Kidney epithelial cell (primary cell): ENCODE measurements at regions not wholly inside any gene's neighbourhood (a gene's known extent, or its start where the extent isn't known, plus 50 kb on each side); places are given as distances from the start of the nearest gene placed in this dataset.

Experiments
- DNase-seq: peaks from one replicate; pipeline ENCODE4 v3.0.0-alpha.2; 2010; ENCODE audit warnings: low read depth
- H3K27me3 ChIP-seq: 2 replicates; pipeline ENCODE4 v1.6.0; 2011; ENCODE audit warnings: low read length; ENCODE audit not compliant: control insufficient read depth, insufficient read depth
- H3K36me3 ChIP-seq: 2 replicates; pipeline ENCODE4 v1.5.1; 2011; ENCODE audit warnings: low read length; ENCODE audit not compliant: control insufficient read depth, insufficient read depth
- H3K4me3 ChIP-seq: 2 replicates; pipeline ENCODE4 v1.5.1; 2011; ENCODE audit warnings: low read depth, mild to moderate bottlenecking, control low read depth, low read length
- CTCF ChIP-seq: IDR thresholded peaks from 2 replicates; pipeline ENCODE4 v1.5.1; 2011; ENCODE audit warnings: mild to moderate bottlenecking, moderate library complexity, low read length, control low read depth, inconsistent platforms; ENCODE audit not compliant: insufficient read depth, poor library complexity, severe bottlenecking

GRCh38 chr13:65095161-65096082 is 2134.7 kb downstream of the PCDH9 start:
- Histone ChIP-seq H3K36me3 (no peaks in the 10 kb centered on the region), H3K4me3 (no peak overlapping the region), H3K27me3 (no peaks in the 10 kb centered on the region)
- DNase-seq = no peak
- TF ChIP-seq CTCF = no peak

GRCh38 chr13:65093357-65093756 is 2136.8 kb downstream of the PCDH9 start:
- H3K4me3 ChIP-seq = no peak overlapping the region
- no peaks in the 10 kb centered on the region for H3K27me3 ChIP-seq
- TF ChIP-seq CTCF = no peak
- H3K36me3 ChIP-seq = no peaks in the 10 kb centered on the region
- no peak for DNase-seq

- Histone ChIP-seq H3K36me3 (no peaks in the 10 kb centered on the region), H3K4me3 (no peak overlapping the region), H3K27me3 (no peaks in the 10 kb centered on the region)
- no peak for TF ChIP-seq CTCF
- DNase-seq = no peak
These were observed 2139.1 kb downstream of the PCDH9 start for GRCh38 chr13:65091031-65091430.

GRCh38 chr13:65090186-65090585 is 2139.9 kb downstream of the PCDH9 start:
- Histone ChIP-seq H3K36me3 (no peaks in the 10 kb centered on the region), H3K27me3 (no peaks in the 10 kb centered on the region), H3K4me3 (no peak overlapping the region)
- no peak for DNase-seq
- TF ChIP-seq CTCF = no peak

GRCh38 chr13:65088906-65089305 is 2141.2 kb downstream of the PCDH9 start:
- Histone ChIP-seq H3K36me3 (no peaks in the 10 kb centered on the region), H3K27me3 (no peaks in the 10 kb centered on the region), H3K4me3 (no peak overlapping the region)
- no peak for TF ChIP-seq CTCF
- no peak for DNase-seq

GRCh38 chr13:65085977-65086376 is 2144.2 kb downstream of the PCDH9 start:
- no peaks in the 10 kb centered on the region for H3K27me3 ChIP-seq
- DNase-seq = no peak
- H3K36me3 ChIP-seq = no peaks in the 10 kb centered on the region
- no peak overlapping the region for H3K4me3 ChIP-seq
- no peak for TF ChIP-seq CTCF
